ENCODE measurements at regions not wholly inside any gene's neighbourhood (a gene's known extent, or its start where the extent isn't known, plus 50 kb on each side); places are given as distances from the start of the nearest gene placed in this dataset.

- Histone ChIP-seq H3K9me3 (no peaks in the 10 kb centered on the region), H3K4me1 (ENCODE audit: low read depth) (no peaks in the 10 kb centered on the region), H3K36me3 (ENCODE audit: low read depth) (no peaks in the 10 kb centered on the region), H3K4me3 (no peak overlapping the region)
- TF ChIP-seq CTCF (IDR thresholded peaks at IDR 0.05), result no peak
- no peak for DNase-seq
- ATAC-seq, result no peak
- intact Hi-C loops (cut with DNase I, micrococcal nuclease), result no loop called here
Measured at GRCh38 chr6:48426636-48427035, 315.6 kb upstream of the PTCHD4 start.

GRCh38 chr6:48423640-48424365 lies 312.8 kb upstream of the PTCHD4 start:
- H3K36me3 ChIP-seq (ENCODE audit: low read depth), result no peaks in the 10 kb centered on the region
- DNase-seq (no peak), ATAC-seq (no peak)
- intact Hi-C loops (cut with DNase I, micrococcal nuclease), result no loop called here
- TF ChIP-seq CTCF (IDR thresholded peaks at IDR 0.05), result no peak
- no peaks in the 10 kb centered on the region for H3K9me3 ChIP-seq
- no peaks in the 10 kb centered on the region for H3K4me1 ChIP-seq (ENCODE audit: low read depth)
- H3K4me3 ChIP-seq, result no peak overlapping the region

- ATAC-seq, result no peak
Measured at GRCh38 chr6:48419992-48420391, 309.0 kb upstream of the PTCHD4 start.

GRCh38 chr6:48417927-48418326 lies 306.9 kb upstream of the PTCHD4 start:
- Histone ChIP-seq H3K4me3 (no peak overlapping the region), H3K4me1 (ENCODE audit: low read depth) (no peaks in the 10 kb centered on the region), H3K36me3 (ENCODE audit: low read depth) (no peaks in the 10 kb centered on the region), H3K9me3 (no peaks in the 10 kb centered on the region)
- ATAC-seq (no peak), DNase-seq (no peak)
- TF ChIP-seq CTCF (IDR thresholded peaks at IDR 0.05), result no peak
- intact Hi-C loops (cut with DNase I, micrococcal nuclease), result no loop called here

More at GRCh38 chr6:48419992-48420391, 309.0 kb upstream of the PTCHD4 start:
- Histone ChIP-seq H3K9me3 (no peaks in the 10 kb centered on the region), H3K36me3 (ENCODE audit: low read depth) (no peaks in the 10 kb centered on the region), H3K4me3 (no peak overlapping the region), H3K4me1 (ENCODE audit: low read depth) (no peaks in the 10 kb centered on the region)
- intact Hi-C loops (cut with DNase I, micrococcal nuclease), result no loop called here
- DNase-seq, result no peak
- no peak for TF ChIP-seq CTCF (IDR thresholded peaks at IDR 0.05)

GRCh38 chr6:48412656-48413055 lies 301.7 kb upstream of the PTCHD4 start:
- no peaks in the 10 kb centered on the region for H3K36me3 ChIP-seq (ENCODE audit: low read depth)
- H3K4me1 ChIP-seq (ENCODE audit: low read depth), result no peaks in the 10 kb centered on the region
- intact Hi-C loops (cut with DNase I, micrococcal nuclease), result no loop called here

More at GRCh38 chr6:48412656-48413055, 301.7 kb upstream of the PTCHD4 start:
- ATAC-seq (no peak), DNase-seq (no peak)
- TF ChIP-seq CTCF (IDR thresholded peaks at IDR 0.05), result no peak
- H3K4me3 ChIP-seq, result no peak overlapping the region
- H3K9me3 ChIP-seq, result no peaks in the 10 kb centered on the region

Measured in mucosa of descending colon (tissue), 3 donors.